Left lung (tissue), 4 donors: ENCODE measurements at regions not wholly inside any gene's neighbourhood (a gene's known extent, or its start where the extent isn't known, plus 50 kb on each side); places are given as distances from the start of the nearest gene placed in this dataset.

ENCODE experiments used
- ATAC-seq: fragments of 200-7000 bp; cut with Tn5 transposase; one replicate; pipeline ENCODE4 v1.9.1; 2020; ENCODE audit warnings: moderate library complexity
- DNase-seq, 4 donors: peaks; one replicate each; pipeline ENCODE4 v3.0.0-alpha.2; 2013 to 2020
- H3K27ac ChIP-seq, 2 donors: fragments of 200-600 bp; sonication (generic) in 1 of 2; one replicate each; pipeline versions ENCODE4 v1.5.0 to v1.8.0; 2020 to 2021
- H3K27me3 ChIP-seq, 2 donors: fragments of 200-600 bp; sonication (generic) in 1 of 2; one replicate each; pipeline versions ENCODE4 v1.5.0 to v1.8.0; 2020 to 2021
- H3K36me3 ChIP-seq, 2 donors: fragments of 200-600 bp; sonication (generic) in 1 of 2; one replicate each; pipeline versions ENCODE4 v1.5.0 to v1.8.0; 2020 to 2021
- H3K4me1 ChIP-seq, 2 donors: fragments of 200-600 bp; one replicate each; pipeline ENCODE4 v1.8.0; 2021
- H3K4me3 ChIP-seq, 2 donors: fragments of 200-600 bp; sonication (generic) in 1 of 2; one replicate each; pipeline versions ENCODE4 v1.5.0 to v1.8.0; 2020 to 2021; ENCODE audit warnings: mild to moderate bottlenecking in 1 of 2
- H3K9me3 ChIP-seq, 2 donors: fragments of 200-600 bp; sonication (generic) in 1 of 2; one replicate each; pipeline versions ENCODE4 v1.5.0 to v1.8.0; 2020 to 2021
- intact Hi-C, 2 donors: fragments of 100-400 bp; cut with DNase I; formaldehyde crosslinking; loops; one replicate each; pipeline versions ENCODE4 v1.11.2 to v1.14.2; 2022
- TF ChIP-seq, protein P1 (sequence below), 2 donors: fragments of 200-600 bp; sonication (generic) in 1 of 2; IDR thresholded peaks; one replicate each; pipeline versions ENCODE4 v1.5.0 to v1.8.0; 2021; ENCODE audit warnings: antibody characterized with exemption in 2 of 2
- donor health status: DM: no; HTN: yes; CAD: no.
- donor health status: DM: no; HTN: no; CAD: no.

GRCh38 chr15:31577108-31577507 lies 250.5 kb downstream of the KLF13 start:
- no peaks in the 10 kb centered on the region for H3K4me1 ChIP-seq
- intact Hi-C loops = no loop called here
- H3K27ac ChIP-seq = no peak overlapping the region
- no peak overlapping the region for H3K4me3 ChIP-seq
- TF ChIP-seq, protein P1, sequence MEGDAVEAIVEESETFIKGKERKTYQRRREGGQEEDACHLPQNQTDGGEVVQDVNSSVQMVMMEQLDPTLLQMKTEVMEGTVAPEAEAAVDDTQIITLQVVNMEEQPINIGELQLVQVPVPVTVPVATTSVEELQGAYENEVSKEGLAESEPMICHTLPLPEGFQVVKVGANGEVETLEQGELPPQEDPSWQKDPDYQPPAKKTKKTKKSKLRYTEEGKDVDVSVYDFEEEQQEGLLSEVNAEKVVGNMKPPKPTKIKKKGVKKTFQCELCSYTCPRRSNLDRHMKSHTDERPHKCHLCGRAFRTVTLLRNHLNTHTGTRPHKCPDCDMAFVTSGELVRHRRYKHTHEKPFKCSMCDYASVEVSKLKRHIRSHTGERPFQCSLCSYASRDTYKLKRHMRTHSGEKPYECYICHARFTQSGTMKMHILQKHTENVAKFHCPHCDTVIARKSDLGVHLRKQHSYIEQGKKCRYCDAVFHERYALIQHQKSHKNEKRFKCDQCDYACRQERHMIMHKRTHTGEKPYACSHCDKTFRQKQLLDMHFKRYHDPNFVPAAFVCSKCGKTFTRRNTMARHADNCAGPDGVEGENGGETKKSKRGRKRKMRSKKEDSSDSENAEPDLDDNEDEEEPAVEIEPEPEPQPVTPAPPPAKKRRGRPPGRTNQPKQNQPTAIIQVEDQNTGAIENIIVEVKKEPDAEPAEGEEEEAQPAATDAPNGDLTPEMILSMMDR (IDR thresholded peaks at IDR 0.05) = no peak
- no peaks in the 10 kb centered on the region for H3K27me3 ChIP-seq
- H3K36me3 ChIP-seq = no peaks in the 10 kb centered on the region
- H3K9me3 ChIP-seq = peaks cover 0 to 13% of the 10 kb centered on the region in 2 donors
- no peak for ATAC-seq
- no peak for DNase-seq

DNA sequence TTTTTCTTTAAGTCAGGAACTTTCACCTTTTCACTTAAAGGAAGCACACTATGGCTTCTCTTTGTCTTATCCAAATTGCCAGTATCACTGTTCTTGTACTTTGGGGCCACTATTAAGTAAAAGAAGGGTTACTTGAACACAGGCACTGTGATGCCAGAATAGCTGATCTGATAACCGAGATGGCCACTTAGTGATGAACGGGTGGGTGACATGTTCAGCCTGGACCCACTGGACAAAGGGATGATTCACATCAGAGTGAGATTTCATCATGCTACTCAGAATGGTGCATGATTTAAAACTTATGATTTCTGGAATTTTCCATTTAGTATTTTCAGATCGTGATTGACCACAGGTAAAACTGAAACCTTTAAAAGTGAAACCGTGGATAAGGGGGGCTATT lies 252.6 kb downstream of the KLF13 start:
- DNase-seq (no peak), ATAC-seq (no peak)
- H3K27me3 ChIP-seq = no peaks in the 10 kb centered on the region
- H3K27ac ChIP-seq = no peak overlapping the region
- H3K4me1 ChIP-seq = no peaks in the 10 kb centered on the region
- intact Hi-C loops = no loop called here
- H3K9me3 ChIP-seq = peaks cover 0 to 21% of the 10 kb centered on the region in 2 donors
- TF ChIP-seq, protein P1 (IDR thresholded peaks at IDR 0.05) = no peak
- H3K36me3 ChIP-seq = no peaks in the 10 kb centered on the region
- H3K4me3 ChIP-seq = no peak overlapping the region

GRCh38 chr15:31579976-31580375 lies 253.3 kb downstream of the KLF13 start:
- no peak for ATAC-seq
- TF ChIP-seq, protein P1 (IDR thresholded peaks at IDR 0.05) = no peak
- no peak for DNase-seq
- Histone ChIP-seq H3K27ac (no peak overlapping the region), H3K9me3 (peaks cover 0 to 21% of the 10 kb centered on the region in 2 donors), H3K4me3 (no peak overlapping the region), H3K36me3 (no peaks in the 10 kb centered on the region), H3K27me3 (no peaks in the 10 kb centered on the region), H3K4me1 (no peaks in the 10 kb centered on the region)
- intact Hi-C loops = no loop called here

- no peak overlapping the region for H3K27ac ChIP-seq
- H3K27me3 ChIP-seq = no peaks in the 10 kb centered on the region
- H3K4me3 ChIP-seq = no peak overlapping the region
- no peaks in the 10 kb centered on the region for H3K4me1 ChIP-seq
- ATAC-seq (no peak), DNase-seq (no peak)
- TF ChIP-seq, protein P1 (IDR thresholded peaks at IDR 0.05) = no peak
- no peaks in the 10 kb centered on the region for H3K36me3 ChIP-seq
- peaks cover 0 to 21% of the 10 kb centered on the region in 2 donors for H3K9me3 ChIP-seq
- intact Hi-C loops = no loop called here
Measured at GRCh38 chr15:31584195-31584594, 257.6 kb downstream of the KLF13 start.

GRCh38 chr15:31585240-31585639 lies 258.6 kb downstream of the KLF13 start:
- Histone ChIP-seq H3K36me3 (no peaks in the 10 kb centered on the region), H3K9me3 (peaks cover 0 to 21% of the 10 kb centered on the region in 2 donors), H3K27ac (no peak overlapping the region), H3K27me3 (no peaks in the 10 kb centered on the region), H3K4me3 (no peak overlapping the region), H3K4me1 (no peaks in the 10 kb centered on the region)
- ATAC-seq = no peak
- DNase-seq = no peak
- intact Hi-C loops = no loop called here
- TF ChIP-seq, protein P1 (IDR thresholded peaks at IDR 0.05) = no peak
